B cell (primary cell): ENCODE measurements at regions not wholly inside any gene's neighbourhood (a gene's known extent, or its start where the extent isn't known, plus 50 kb on each side); places are given as distances from the start of the nearest gene placed in this dataset.

Source experiments
- ATAC-seq: fragments of 200-7000 bp; cut with Tn5 transposase; one replicate; pipeline ENCODE4 v1.10.0; 2021; ENCODE audit warnings: low read depth, mild to moderate bottlenecking, moderate number of reproducible peaks, moderate library complexity
- CTCF ChIA-PET: fragments of 350-600 bp; sonication (Branson Sonifier 250); formaldehyde crosslinking; loops from one replicate; lab custom pipeline; 2021; ENCODE audit warnings: antibody characterized with exemption, inconsistent platforms; lab: Charles Lee
- POLR2A ChIA-PET: fragments of 350-600 bp; sonication (Branson Sonifier 250); formaldehyde crosslinking; loops from one replicate; lab custom pipeline; 2021; ENCODE audit warnings: antibody characterized with exemption; lab: Charles Lee
- DNase-seq: peaks from one replicate; pipeline ENCODE4 v3.0.0; 2013
- H2AFZ ChIP-seq: 2 replicates; pipeline ENCODE4 v1.6.1; 2012; ENCODE audit warnings: mild to moderate bottlenecking, low read depth, low read length; ENCODE audit not compliant: insufficient read depth, poor library complexity, severe bottlenecking
- H3K27ac ChIP-seq, 2 donors: 1 replicate in 1 of 2; 2 replicates in 1 of 2; pipeline ENCODE4 v1.5.1; 2012 to 2013; ENCODE audit warnings: low read length in 2 of 2, mild to moderate bottlenecking in 2 of 2, moderate library complexity in 1 of 2
- H3K27me3 ChIP-seq, 4 experiments: fragments of 200-600 bp in 1 of 4; sonication (generic) in 1 of 4; replicated peaks in 1 of 4; 1 replicate in 2 of 4; 2 replicates in 2 of 4; pipeline versions ENCODE4 v1.6.1 to v1.7.0; 2013 to 2016; ENCODE audit warnings: low read length in 3 of 4, mild to moderate bottlenecking in 2 of 4, mixed read lengths in 1 of 4, moderate library complexity in 1 of 4; ENCODE audit not compliant: insufficient read depth in 4 of 4, control insufficient read depth in 3 of 4; ENCODE audit errors: control extremely low read depth in 1 of 4
- H3K36me3 ChIP-seq, 2 experiments: replicated peaks in 1 of 2; 1 replicate in 1 of 2; 2 replicates in 1 of 2; pipeline versions ENCODE4 v1.6.1 to v1.7.1; 2013; ENCODE audit warnings: low read length in 1 of 2; ENCODE audit not compliant: insufficient read depth in 2 of 2, control insufficient read depth in 1 of 2; ENCODE audit errors: control extremely low read depth in 1 of 2, extremely low read depth in 1 of 2
- H3K4me1 ChIP-seq, 2 donors: fragments of 200-600 bp in 1 of 2; sonication (generic) in 1 of 2; 1 replicate in 1 of 2; 2 replicates in 1 of 2; pipeline versions ENCODE4 v1.5.1 to v1.6.1; 2013 to 2017; ENCODE audit warnings: low read length in 2 of 2; ENCODE audit not compliant: control insufficient read depth in 2 of 2, insufficient read depth in 2 of 2
- H3K4me2 ChIP-seq: replicated peaks from 2 replicates; pipeline ENCODE3; 2012; ENCODE audit warnings: mild to moderate bottlenecking, low read depth, low read length; ENCODE audit not compliant: poor library complexity, severe bottlenecking
- H3K4me3 ChIP-seq, 5 experiments: fragments of 200-600 bp in 1 of 5; sonication (generic) in 1 of 5; 1 replicate in 3 of 5; 2 replicates in 2 of 5; pipeline versions ENCODE4 v1.5.1 to v1.7.0; 2011 to 2016; ENCODE audit warnings: low read length in 4 of 5, mild to moderate bottlenecking in 4 of 5, low read depth in 2 of 5, control low read depth in 1 of 5, moderate library complexity in 1 of 5; ENCODE audit not compliant: insufficient read depth in 1 of 5; ENCODE audit errors: control extremely low read depth in 1 of 5, extremely low read depth in 1 of 5
- H3K79me2 ChIP-seq: fragments of 200-600 bp; sonication (generic); one replicate; pipeline ENCODE4 v1.6.0; 2016; ENCODE audit warnings: low read length; ENCODE audit not compliant: control insufficient read depth, insufficient read depth
- H3K9ac ChIP-seq: fragments of 200-600 bp; sonication (generic); 2 replicates; pipeline ENCODE4 v1.6.1; 2017; ENCODE audit warnings: mild to moderate bottlenecking, low read length, moderate library complexity
- H3K9me3 ChIP-seq, 3 donors: one replicate each; pipeline versions ENCODE4 v1.6.1 to v1.7.1; 2013; ENCODE audit warnings: low read length in 2 of 3; ENCODE audit not compliant: control insufficient read depth in 2 of 3, insufficient read depth in 1 of 3; ENCODE audit errors: control extremely low read depth in 1 of 3
- H4K20me1 ChIP-seq: 2 replicates; pipeline ENCODE4 v1.6.0; 2012; ENCODE audit warnings: mild to moderate bottlenecking, low read length; ENCODE audit not compliant: insufficient read depth, control insufficient read depth, poor library complexity, severe bottlenecking
- H3K27ac Mint-ChIP-seq: one replicate; pipeline ENCODE4 v1.8.0; 2021; ENCODE audit warnings: mixed read lengths
- H3K27me3 Mint-ChIP-seq: one replicate; pipeline ENCODE4 v1.8.0; 2021; ENCODE audit warnings: mixed read lengths
- H3K4me1 Mint-ChIP-seq: one replicate; pipeline ENCODE4 v1.8.0; 2021; ENCODE audit warnings: mixed read lengths
- H3K4me3 Mint-ChIP-seq: one replicate; pipeline ENCODE4 v1.8.0; 2021; ENCODE audit warnings: mixed read lengths
- H3K9me3 Mint-ChIP-seq: one replicate; pipeline ENCODE4 v1.8.0; 2022; ENCODE audit warnings: mixed read lengths; ENCODE audit not compliant: insufficient read depth
- EZH2 ChIP-seq: IDR thresholded peaks from 2 replicates; pipeline ENCODE4 v1.6.1; 2012; ENCODE audit warnings: borderline replicate concordance, low read depth, mild to moderate bottlenecking, moderate library complexity, low read length; ENCODE audit not compliant: insufficient read depth, poor library complexity, severe bottlenecking
- WGBS: methylation state at CpG from one replicate; pipeline ENCODE4 v1.1.5; 2013; ENCODE audit warnings: missing lambda C conversion rate; ENCODE audit not compliant: insufficient coverage; 5-methylcytosine and 5-hydroxymethylcytosine counted together
- intact Hi-C: fragments of 100-400 bp; cut with micrococcal nuclease; formaldehyde crosslinking; loops from one replicate; pipeline ENCODE4 v1.10.0; 2022
- TF ChIP-seq, protein P1 (sequence below): fragments of 200-600 bp; IDR thresholded peaks from one replicate; pipeline ENCODE4 v1.8.0; 2022; ENCODE audit warnings: antibody characterized with exemption, mild to moderate bottlenecking

DNA sequence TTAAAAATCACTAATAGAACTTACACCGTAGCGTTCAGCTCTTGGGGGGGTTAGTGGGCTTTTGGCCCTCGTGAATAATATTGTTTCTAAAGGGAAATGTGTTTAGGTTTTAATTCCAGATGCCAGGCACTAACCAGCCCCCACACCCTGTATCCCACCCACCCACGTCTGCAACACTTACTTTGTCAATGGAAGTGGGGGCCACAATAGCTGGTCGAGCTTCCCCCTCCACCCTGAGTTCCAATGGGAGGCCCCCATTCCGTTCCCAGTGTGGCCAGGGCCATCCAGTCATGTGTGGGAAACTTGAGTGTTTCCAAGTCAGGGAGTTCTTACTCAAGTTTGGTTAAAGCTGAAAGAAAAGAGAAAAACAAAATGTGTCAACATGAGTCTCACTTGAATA lies 271.4 kb downstream of the ENC1 start:
- H3K9me3 Mint-ChIP-seq = no peaks in the 10 kb centered on the region
- Histone ChIP-seq H3K79me2 (no peaks in the 10 kb centered on the region), H3K4me1 (no peaks in the 10 kb centered on the region), H3K4me2 (no peak overlapping the region), H3K27me3 (no peaks in the 10 kb centered on the region), H2AFZ (no peak overlapping the region), H3K9ac (no peak overlapping the region), H3K27ac (no peak overlapping the region), H3K4me3 (no peak overlapping the region), H3K9me3 (no peaks in the 10 kb centered on the region), H3K36me3 (no peaks in the 10 kb centered on the region), H4K20me1 (no peaks in the 10 kb centered on the region)
- H3K4me3 Mint-ChIP-seq = no peak overlapping the region
- H3K4me1 Mint-ChIP-seq = no peaks in the 10 kb centered on the region
- no peak for ATAC-seq
- ChIA-PET POLR2A (no interaction called here), CTCF (no interaction called here)
- DNase-seq = no peak
- TF ChIP-seq, protein P1, sequence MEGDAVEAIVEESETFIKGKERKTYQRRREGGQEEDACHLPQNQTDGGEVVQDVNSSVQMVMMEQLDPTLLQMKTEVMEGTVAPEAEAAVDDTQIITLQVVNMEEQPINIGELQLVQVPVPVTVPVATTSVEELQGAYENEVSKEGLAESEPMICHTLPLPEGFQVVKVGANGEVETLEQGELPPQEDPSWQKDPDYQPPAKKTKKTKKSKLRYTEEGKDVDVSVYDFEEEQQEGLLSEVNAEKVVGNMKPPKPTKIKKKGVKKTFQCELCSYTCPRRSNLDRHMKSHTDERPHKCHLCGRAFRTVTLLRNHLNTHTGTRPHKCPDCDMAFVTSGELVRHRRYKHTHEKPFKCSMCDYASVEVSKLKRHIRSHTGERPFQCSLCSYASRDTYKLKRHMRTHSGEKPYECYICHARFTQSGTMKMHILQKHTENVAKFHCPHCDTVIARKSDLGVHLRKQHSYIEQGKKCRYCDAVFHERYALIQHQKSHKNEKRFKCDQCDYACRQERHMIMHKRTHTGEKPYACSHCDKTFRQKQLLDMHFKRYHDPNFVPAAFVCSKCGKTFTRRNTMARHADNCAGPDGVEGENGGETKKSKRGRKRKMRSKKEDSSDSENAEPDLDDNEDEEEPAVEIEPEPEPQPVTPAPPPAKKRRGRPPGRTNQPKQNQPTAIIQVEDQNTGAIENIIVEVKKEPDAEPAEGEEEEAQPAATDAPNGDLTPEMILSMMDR = no peak
- TF ChIP-seq EZH2 = no peak
- H3K27ac Mint-ChIP-seq = no peak overlapping the region
- intact Hi-C loops = no loop called here
- peaks cover 9% of the 10 kb centered on the region for H3K27me3 Mint-ChIP-seq
- WGBS = 60% methylated on average over 1 of the region's 6 CpGs

DNA sequence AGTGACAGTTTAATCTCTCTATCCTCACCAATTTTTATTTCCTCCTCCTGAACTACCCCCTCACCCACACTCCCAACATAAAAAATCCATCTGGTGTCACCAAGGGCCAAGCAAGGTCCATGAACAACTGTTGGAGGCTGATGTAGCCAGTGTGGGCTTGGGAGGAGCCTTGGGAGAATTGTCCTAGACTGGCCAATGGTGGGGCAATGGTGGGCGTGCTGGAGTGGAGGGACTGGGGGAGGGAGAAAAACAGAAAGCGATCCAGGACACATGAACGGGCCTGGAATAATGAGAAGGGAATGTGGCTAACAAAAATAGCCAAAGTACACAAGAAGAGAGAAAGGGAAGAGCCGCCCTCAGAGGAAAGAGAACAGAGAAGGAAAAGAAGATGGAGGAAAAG lies 272.6 kb downstream of the ENC1 start:
- 92% methylated on average over 4 of the region's 4 CpGs for WGBS

More for the DNA sequence above, 272.6 kb downstream of the ENC1 start:
- Histone ChIP-seq H3K27me3 (no peaks in the 10 kb centered on the region), H3K4me1 (peaks cover 1 to 3% of the 10 kb centered on the region in 2 donors), H3K27ac (no peak overlapping the region), H2AFZ (no peak overlapping the region), H4K20me1 (no peaks in the 10 kb centered on the region), H3K9me3 (no peaks in the 10 kb centered on the region), H3K9ac (no peak overlapping the region), H3K79me2 (no peaks in the 10 kb centered on the region), H3K4me3 (no peak overlapping the region), H3K4me2 (no peak overlapping the region), H3K36me3 (no peaks in the 10 kb centered on the region)
- POLR2A ChIA-PET = no interaction called here
- CTCF ChIA-PET = no interaction called here
- H3K4me3 Mint-ChIP-seq = no peak overlapping the region
- DNase-seq (no peak), ATAC-seq (no peak)
- H3K27ac Mint-ChIP-seq = no peak overlapping the region
- intact Hi-C loops = no loop called here
- H3K27me3 Mint-ChIP-seq = peaks cover 12% of the 10 kb centered on the region
- TF ChIP-seq, protein P1 = no peak
- no peak for TF ChIP-seq EZH2
- no peaks in the 10 kb centered on the region for H3K9me3 Mint-ChIP-seq
- peaks cover 3% of the 10 kb centered on the region for H3K4me1 Mint-ChIP-seq
